Adrenal gland (tissue), 5 donors: ENCODE measurements at regions not wholly inside any gene's neighbourhood (a gene's known extent, or its start where the extent isn't known, plus 50 kb on each side); places are given as distances from the start of the nearest gene placed in this dataset.

Experiments used
- CTCF ChIP-seq, 6 experiments: fragments of 450-650 bp in 4 of 6; fragments of 200-600 bp in 2 of 6; sonication (generic) in 1 of 6; IDR thresholded peaks; 1 replicate in 5 of 6; 2 replicates in 1 of 6; pipeline versions ENCODE4 v1.5.1 to v1.8.0; 2016 to 2021; ENCODE audit warnings: antibody characterized with exemption in 6 of 6, mild to moderate bottlenecking in 2 of 6, moderate library complexity in 1 of 6
- POLR2A ChIP-seq, 2 donors: fragments of 450-650 bp; IDR thresholded peaks; one replicate each; pipeline ENCODE4 v1.6.1; 2017; ENCODE audit warnings: antibody characterized with exemption in 2 of 2, mild to moderate bottlenecking in 2 of 2, moderate library complexity in 1 of 2
- donor health status: DM: no; HTN: no; CAD: no.

- TF ChIP-seq POLR2A (IDR thresholded peaks at IDR 0.05) (no peak), CTCF (IDR thresholded peaks at IDR 0.05) (no peak)
Measured at GRCh38 chr7:37550872-37551271, 102.2 kb upstream of the ELMO1 start.
